H1 (cell line): ENCODE measurements at regions not wholly inside any gene's neighbourhood (a gene's known extent, or its start where the extent isn't known, plus 50 kb on each side); places are given as distances from the start of the nearest gene placed in this dataset.

Source experiments
- CHD2 ChIP-seq: IDR thresholded peaks from 2 replicates; pipeline ENCODE4 v1.6.1; 2012; ENCODE audit warnings: low read length, improper control_type of control experiment
- EZH2 ChIP-seq: fragments of 200-600 bp; sonication (generic); IDR thresholded peaks from 2 replicates; pipeline ENCODE4 v1.7.1; 2012; ENCODE audit warnings: low read depth, mild to moderate bottlenecking, moderate library complexity, low read length, inconsistent platforms; ENCODE audit not compliant: severe bottlenecking
- JUND ChIP-seq: IDR thresholded peaks from 2 replicates; pipeline ENCODE4 v1.6.1; 2011; ENCODE audit warnings: mild to moderate bottlenecking, improper control_type of control experiment, low read length
- POLR2A ChIP-seq, 2 experiments: IDR thresholded peaks; 1 replicate in 1 of 2; 2 replicates in 1 of 2; pipeline ENCODE4 v1.6.1; 2011; ENCODE audit warnings: low read depth in 2 of 2, low read length in 2 of 2, mild to moderate bottlenecking in 2 of 2; ENCODE audit errors: control extremely low read depth in 1 of 2
- POLR2AphosphoS5 ChIP-seq: IDR thresholded peaks from 2 replicates; pipeline ENCODE4 v1.6.1; 2011; ENCODE audit warnings: low read depth, low read length
- RAD21 ChIP-seq, 2 experiments: IDR thresholded peaks in 1 of 2; conservative IDR thresholded peaks in 1 of 2; 2 replicates each; pipeline ENCODE4 v1.6.1; 2011; ENCODE audit warnings: low read depth in 2 of 2, low read length in 2 of 2, improper control_type of control experiment in 1 of 2, inconsistent platforms in 1 of 2, mild to moderate bottlenecking in 1 of 2, moderate library complexity in 1 of 2
- SP2 ChIP-seq: IDR thresholded peaks from 2 replicates; pipeline ENCODE4 v1.6.1; 2012; ENCODE audit warnings: mild to moderate bottlenecking, low read length, inconsistent platforms
- YY1 ChIP-seq: IDR thresholded peaks from 2 replicates; pipeline ENCODE4 v1.6.1; 2011; ENCODE audit warnings: low read depth, mild to moderate bottlenecking, low read length

GRCh38 chr5:60401526-60401925 is 298.4 kb downstream of the DEPDC1B start:
- TF ChIP-seq POLR2AphosphoS5 = no peak
- no peak for TF ChIP-seq YY1
- no peak for TF ChIP-seq RAD21 (IDR thresholded peaks at IDR 0.05 in 1 of 2, conservative IDR thresholded peaks at IDR 0.05 in 1 of 2; ENCODE audit: low read depth in 2 of 2, low read length in 2 of 2)
- TF ChIP-seq EZH2 = no peak
- TF ChIP-seq POLR2A (IDR thresholded peaks at IDR 0.05; ENCODE audit: control extremely low read depth in 1 of 2, low read depth in 2 of 2, low read length in 2 of 2) = no peak
- TF ChIP-seq SP2 = no peak
- TF ChIP-seq JUND = no peak
- no peak for TF ChIP-seq CHD2
